GM19328 (cell line): ENCODE measurements at regions not wholly inside any gene's neighbourhood (a gene's known extent, or its start where the extent isn't known, plus 50 kb on each side); places are given as distances from the start of the nearest gene placed in this dataset.
"Not testable (repeated sequence)": the region's sequence is repeated elsewhere in the genome, so short reads cannot be mapped to it uniquely, and the experiment has no call there.

ENCODE experiments used
- ATAC-seq: cut with Tn5 transposase; IDR thresholded peaks from one replicate; pipeline ENCODE4 v1.9.1; 2021; ENCODE audit warnings: mild to moderate bottlenecking, moderate library complexity; ENCODE audit not compliant: unreplicated experiment

GRCh38 chr6:121748376-121748775 is 312.9 kb downstream of the GJA1 start:
- ATAC-seq: no peak

DNA sequence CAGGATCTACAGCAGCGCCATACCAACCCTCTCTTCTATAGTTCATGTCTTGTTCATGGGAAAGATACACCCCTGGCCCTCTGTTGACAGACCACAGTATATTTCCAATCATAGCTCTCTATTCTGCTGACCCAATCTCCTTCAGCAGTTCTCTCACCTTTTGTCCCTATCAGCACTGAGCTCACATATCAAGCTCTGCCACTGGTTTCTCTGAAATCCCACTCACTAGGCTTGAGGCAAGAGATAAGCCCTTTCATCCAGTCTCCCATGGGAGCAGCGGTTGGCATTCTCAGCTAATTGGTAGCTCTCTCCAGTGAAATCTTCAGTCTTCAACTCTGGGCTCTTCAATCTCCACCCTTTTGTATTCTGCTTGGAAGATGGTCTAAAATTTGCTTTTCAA is 313.4 kb downstream of the GJA1 start:
- no peak for ATAC-seq

DNA sequence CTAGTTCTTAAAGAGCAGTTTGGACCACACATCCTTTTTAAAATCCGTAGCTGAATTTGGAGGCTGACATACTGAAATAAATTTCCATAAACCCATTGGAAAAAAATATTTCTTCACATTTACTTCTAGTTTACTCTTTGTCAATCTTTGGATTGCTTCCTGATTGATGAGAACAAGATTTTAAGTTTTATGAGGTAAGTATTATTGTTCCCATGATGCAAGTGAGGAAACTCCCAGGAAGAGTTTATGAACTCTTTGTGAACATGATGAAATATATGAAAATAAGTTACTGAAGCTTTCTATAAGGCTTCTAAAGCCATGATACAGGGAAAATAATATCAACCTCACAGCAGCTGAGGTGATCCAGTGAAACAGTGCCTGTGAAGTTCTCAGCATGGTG is 320.0 kb downstream of the GJA1 start:
- no peak for ATAC-seq

DNA sequence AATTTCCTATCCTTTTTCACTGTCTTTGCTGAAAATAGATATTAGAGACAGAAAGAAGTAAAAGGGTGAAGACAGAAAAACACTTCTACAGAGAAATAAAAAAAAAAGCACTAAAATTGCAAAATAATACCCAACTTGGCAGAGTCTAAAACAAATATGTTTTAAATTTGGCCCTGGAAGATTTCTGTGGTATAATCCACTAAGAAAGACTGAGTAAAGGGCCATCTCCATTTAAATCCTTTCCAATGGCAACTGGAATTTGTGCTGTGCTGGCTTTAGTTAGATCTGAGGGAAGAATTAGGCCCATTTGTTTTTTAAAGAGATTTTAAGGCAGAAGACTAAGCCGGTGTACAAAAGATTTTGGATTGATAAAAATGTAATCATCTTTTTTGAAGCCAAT is 321.2 kb downstream of the GJA1 start:
- no peak for ATAC-seq

GRCh38 chr6:121759370-121759769 is 323.9 kb downstream of the GJA1 start:
- no peak for ATAC-seq

- ATAC-seq: no peak
Observed at GRCh38 chr6:121760191-121760590, 324.7 kb downstream of the GJA1 start.

- no peak for ATAC-seq
Observed at GRCh38 chr6:121760745-121761144, 325.3 kb downstream of the GJA1 start.

GRCh38 chr6:121764493-121764892 is 329.0 kb downstream of the GJA1 start:
- peak; percentile 82 for ATAC-seq

- ATAC-seq: no peak
Observed at GRCh38 chr6:121765060-121765459, 329.6 kb downstream of the GJA1 start.

DNA sequence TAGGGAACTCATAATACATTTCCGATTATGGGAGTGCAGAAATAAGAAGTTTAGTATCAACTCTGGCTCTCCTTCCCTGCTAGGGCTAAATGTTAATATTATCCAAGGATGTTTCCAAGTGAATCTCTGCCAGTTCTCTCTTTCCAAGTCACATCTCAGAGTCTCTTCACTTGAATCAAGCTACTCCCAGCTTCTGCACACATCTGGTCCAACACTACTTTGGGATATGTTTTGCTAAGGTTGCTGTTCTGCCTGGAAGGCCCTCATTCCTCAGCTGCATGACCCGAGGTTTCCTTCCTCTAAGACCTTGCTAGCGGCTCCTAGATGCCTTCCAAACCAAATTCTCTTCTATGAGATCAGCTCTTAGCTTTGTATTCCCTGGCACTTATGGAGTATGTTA is 331.8 kb downstream of the GJA1 start:
- ATAC-seq: no peak

GRCh38 chr6:121770943-121771342 is 335.5 kb downstream of the GJA1 start:
- ATAC-seq: no peak

GRCh38 chr6:121771937-121772720 is 336.7 kb downstream of the GJA1 start:
- ATAC-seq: peak; percentile 50

- ATAC-seq: no peak
Observed at GRCh38 chr6:121776054-121776453, 340.6 kb downstream of the GJA1 start.

GRCh38 chr6:121780325-121781321 is 345.2 kb downstream of the GJA1 start:
- no peak for ATAC-seq

DNA sequence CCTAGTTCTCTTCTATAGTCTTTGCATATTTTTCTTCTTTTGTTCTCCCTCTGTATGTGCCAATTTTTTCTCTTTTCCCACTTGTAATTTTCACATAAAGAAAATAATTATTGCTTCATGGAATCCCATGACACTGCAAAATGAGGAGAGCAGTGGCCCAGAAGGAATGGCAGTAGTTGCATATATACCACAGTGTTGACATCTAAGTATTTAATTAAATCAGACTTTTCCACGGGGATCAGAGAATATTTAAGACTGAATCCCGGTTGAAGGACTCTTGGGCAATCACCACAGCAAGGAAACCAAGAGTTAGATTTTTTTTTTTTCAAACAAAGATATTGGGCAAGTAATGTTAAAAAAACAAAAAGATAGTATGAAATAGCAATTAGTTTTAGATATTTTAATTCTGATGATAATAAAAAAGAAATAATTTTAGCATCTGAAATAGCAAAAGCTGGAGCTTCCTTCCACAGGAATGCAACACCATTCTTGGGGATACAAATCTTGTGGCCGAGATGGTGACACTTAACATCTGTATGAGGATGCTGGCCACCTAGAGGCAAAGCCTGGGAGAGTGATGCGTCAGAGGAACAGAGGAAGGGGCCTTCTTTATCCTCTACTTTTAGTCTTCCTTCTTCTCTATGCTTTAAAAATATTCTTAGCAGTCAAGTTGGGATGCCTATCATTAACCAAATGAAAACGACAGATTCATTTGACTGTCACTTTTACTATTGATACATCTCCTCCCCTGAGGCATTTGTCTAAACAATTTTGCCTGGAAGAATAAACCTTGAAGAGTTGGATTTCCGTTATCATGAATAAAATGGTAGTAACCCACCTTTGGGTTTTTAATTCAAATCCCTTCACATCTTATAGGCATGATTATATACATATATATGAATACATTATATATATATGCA is 356.2 kb downstream of the GJA1 start:
- no peak for ATAC-seq

- ATAC-seq: no peak
Observed at GRCh38 chr6:121794630-121795029, 359.2 kb downstream of the GJA1 start.

DNA sequence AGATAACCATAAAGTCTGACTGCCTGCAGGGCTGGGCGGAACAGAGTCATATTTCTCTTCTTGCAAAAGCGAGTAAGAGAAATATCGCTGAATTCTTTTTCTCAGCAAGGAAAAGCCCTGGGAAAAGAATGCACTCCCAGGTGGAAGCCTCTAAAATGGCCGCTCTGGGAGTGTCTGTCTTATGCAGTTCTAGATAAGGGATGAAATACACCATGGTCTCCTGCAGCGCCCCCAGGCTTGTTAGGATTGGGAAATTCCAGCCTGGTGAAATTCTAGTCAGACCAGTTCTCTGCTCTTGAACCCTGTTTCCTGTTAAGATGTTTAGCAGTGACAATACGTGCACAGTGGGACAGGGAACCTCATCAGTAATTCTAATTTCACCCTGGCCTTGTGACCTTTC is 362.2 kb downstream of the GJA1 start:
- ATAC-seq: not testable (repeated sequence)

GRCh38 chr6:121798126-121798525 is 362.7 kb downstream of the GJA1 start:
- not testable (repeated sequence) for ATAC-seq

GRCh38 chr6:121799574-121799973 is 364.1 kb downstream of the GJA1 start:
- ATAC-seq: no peak

- ATAC-seq: no peak
Observed at GRCh38 chr6:121800047-121800446, 364.6 kb downstream of the GJA1 start.

- ATAC-seq: no peak
Observed at GRCh38 chr6:121806116-121806515, 370.7 kb downstream of the GJA1 start.
